ENCODE measurements at regions not wholly inside any gene's neighbourhood (a gene's known extent, or its start where the extent isn't known, plus 50 kb on each side); places are given as distances from the start of the nearest gene placed in this dataset.

DNA sequence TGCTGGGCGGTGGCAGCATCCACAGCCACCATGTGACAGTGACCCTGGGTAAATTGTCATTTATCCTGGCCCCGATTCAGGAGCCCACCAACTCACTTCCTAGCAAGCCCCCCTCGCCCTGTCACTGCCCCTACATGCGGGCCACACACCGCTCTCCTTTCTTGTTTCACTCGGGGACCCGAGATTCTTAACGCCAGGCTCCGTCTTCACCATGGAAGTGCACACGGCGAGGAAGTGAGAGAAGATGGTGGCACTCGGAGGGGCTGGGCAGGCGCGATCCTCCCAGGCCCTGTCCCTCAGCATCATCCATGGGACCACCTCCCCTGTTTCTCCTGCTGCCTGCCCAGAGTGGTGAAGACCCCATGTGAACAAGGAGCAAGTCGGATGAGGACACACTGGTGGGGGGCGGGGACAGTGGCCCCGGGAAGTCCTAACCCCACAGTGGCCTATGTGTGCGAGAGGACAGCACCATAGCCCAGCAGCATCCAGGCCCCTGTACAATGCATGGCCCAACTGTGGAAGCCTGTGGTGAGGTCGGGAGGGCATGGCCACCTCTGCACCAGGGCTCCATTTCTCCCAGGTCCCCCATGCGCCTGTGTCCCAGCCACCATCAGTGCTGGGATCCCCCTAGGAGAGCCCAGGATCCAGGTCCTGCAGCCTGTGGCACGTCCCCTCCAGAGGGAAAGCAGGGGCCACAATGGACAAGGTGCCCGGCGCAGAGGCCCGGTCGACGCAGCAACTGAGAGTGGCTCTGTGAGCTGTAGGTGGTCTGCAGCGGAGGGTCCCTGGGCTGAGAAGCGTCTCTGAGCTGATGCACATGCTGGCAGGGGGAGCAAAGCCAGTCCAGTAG, 262.8 kb downstream of the BRD1 start:
- H3K27me3 ChIP-seq (ENCODE audit: control insufficient read depth, insufficient read depth, low read length), result no peaks in the 10 kb centered on the region
- no peaks in the 10 kb centered on the region for H3K36me3 ChIP-seq (ENCODE audit: control insufficient read depth, insufficient read depth, low read length)
- TF ChIP-seq, protein P1, sequence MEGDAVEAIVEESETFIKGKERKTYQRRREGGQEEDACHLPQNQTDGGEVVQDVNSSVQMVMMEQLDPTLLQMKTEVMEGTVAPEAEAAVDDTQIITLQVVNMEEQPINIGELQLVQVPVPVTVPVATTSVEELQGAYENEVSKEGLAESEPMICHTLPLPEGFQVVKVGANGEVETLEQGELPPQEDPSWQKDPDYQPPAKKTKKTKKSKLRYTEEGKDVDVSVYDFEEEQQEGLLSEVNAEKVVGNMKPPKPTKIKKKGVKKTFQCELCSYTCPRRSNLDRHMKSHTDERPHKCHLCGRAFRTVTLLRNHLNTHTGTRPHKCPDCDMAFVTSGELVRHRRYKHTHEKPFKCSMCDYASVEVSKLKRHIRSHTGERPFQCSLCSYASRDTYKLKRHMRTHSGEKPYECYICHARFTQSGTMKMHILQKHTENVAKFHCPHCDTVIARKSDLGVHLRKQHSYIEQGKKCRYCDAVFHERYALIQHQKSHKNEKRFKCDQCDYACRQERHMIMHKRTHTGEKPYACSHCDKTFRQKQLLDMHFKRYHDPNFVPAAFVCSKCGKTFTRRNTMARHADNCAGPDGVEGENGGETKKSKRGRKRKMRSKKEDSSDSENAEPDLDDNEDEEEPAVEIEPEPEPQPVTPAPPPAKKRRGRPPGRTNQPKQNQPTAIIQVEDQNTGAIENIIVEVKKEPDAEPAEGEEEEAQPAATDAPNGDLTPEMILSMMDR (IDR thresholded peaks at IDR 0.05; ENCODE audit: insufficient read depth, low read length, severe bottlenecking), result no peak
- DNase-seq (ENCODE audit: low read depth) (no peak), FAIRE-seq (no peak)
- no peak overlapping the region for H3K4me3 ChIP-seq (ENCODE audit: low read depth, low read length)

DNA sequence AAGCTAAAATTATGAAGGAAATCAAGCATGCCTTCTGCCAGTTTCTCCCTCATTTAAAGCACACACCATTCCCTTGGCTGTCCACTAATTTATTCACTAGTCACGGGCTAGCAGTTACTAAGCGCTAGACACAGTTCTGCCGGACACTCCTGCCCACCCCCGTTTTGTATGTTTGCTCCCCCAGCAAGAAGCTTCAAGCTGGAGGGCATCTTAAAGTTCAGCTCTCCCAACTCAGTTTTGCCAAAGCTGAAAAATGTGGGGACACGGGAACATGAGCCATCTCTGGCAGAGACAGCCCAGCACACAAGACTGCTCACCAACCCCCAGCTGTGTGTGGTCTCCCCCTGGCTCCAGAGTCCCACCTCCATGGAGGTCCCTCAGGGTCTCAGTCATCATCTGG, 263.6 kb downstream of the BRD1 start:
- H3K27me3 ChIP-seq (ENCODE audit: control insufficient read depth, insufficient read depth, low read length), result no peaks in the 10 kb centered on the region
- TF ChIP-seq, protein P1 (IDR thresholded peaks at IDR 0.05; ENCODE audit: insufficient read depth, low read length, severe bottlenecking), result no peak
- FAIRE-seq (no peak), DNase-seq (ENCODE audit: low read depth) (no peak)
- H3K4me3 ChIP-seq (ENCODE audit: low read depth, low read length), result no peak overlapping the region
- no peaks in the 10 kb centered on the region for H3K36me3 ChIP-seq (ENCODE audit: control insufficient read depth, insufficient read depth, low read length)

DNA sequence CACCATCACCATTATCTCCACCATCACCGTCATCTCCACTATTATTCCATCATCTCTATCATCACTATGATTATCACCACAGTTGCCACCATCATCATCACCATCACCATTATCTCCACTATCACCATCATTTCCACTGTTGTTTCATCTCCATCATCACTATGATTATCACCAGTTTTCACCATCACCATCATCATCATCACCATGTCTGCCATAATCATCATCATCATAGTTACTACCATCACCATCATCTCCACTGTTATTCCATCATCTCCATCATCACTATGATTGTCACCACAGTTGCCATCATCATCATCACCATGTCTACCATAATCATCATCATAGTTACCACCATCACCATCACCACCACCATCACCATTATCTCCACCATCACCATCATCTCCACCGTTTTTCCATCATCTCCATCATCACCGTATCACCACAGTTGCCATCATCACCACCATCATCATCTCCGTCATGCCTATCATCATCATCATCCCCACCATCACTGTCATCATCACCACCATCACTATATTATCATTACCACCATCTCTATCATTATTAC, 264.9 kb downstream of the BRD1 start:
- Histone ChIP-seq H3K4me3 (ENCODE audit: low read depth, low read length) (no peak overlapping the region), H3K27me3 (ENCODE audit: control insufficient read depth, insufficient read depth, low read length) (no peaks in the 10 kb centered on the region), H3K36me3 (ENCODE audit: control insufficient read depth, insufficient read depth, low read length) (no peaks in the 10 kb centered on the region)
- TF ChIP-seq, protein P1 (IDR thresholded peaks at IDR 0.05; ENCODE audit: insufficient read depth, low read length, severe bottlenecking), result no peak
- DNase-seq (ENCODE audit: low read depth), result no peak
- no peak for FAIRE-seq

DNA sequence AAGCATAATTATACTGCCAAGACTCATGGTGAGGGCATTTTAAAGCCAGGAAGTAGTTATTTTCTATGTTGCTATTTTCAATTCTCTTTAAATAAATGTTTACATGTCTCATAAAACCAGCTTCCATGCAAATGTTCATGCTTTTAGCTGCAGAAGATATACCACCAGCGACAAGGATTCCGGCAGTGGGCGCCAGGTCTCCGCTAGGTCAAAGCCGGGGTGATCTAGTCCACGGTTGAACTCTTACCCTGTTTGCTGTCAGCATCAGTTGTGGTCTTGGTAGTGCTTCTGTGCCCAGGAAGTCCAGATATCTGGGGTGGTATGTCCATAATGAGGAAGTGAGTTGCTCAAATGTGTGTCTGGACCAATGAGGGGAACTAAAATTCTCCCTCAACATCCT, 265.7 kb downstream of the BRD1 start:
- FAIRE-seq (no peak), DNase-seq (ENCODE audit: low read depth) (no peak)
- H3K36me3 ChIP-seq (ENCODE audit: control insufficient read depth, insufficient read depth, low read length), result no peaks in the 10 kb centered on the region
- TF ChIP-seq, protein P1 (IDR thresholded peaks at IDR 0.05; ENCODE audit: insufficient read depth, low read length, severe bottlenecking), result no peak
- H3K4me3 ChIP-seq (ENCODE audit: low read depth, low read length), result no peak overlapping the region
- no peaks in the 10 kb centered on the region for H3K27me3 ChIP-seq (ENCODE audit: control insufficient read depth, insufficient read depth, low read length)

DNA sequence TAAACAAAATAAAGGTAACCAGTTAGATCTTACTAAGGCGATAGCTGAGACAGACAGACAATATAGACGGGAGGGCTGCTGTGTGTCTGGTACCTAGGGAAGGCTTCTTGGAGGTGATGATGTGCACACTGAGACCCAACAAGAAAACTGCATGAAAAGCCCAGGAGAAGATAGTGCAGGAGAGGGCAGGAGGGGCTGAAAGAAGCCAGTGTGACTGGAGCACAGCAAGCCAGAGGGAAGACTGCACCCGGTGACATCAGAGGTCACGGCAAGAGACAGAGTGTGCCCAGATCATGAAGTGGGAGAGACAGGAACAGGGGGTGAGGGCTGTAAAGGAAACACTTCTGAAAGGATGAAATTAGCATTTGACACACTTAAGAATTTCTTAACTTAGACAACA, 266.3 kb downstream of the BRD1 start:
- no peaks in the 10 kb centered on the region for H3K27me3 ChIP-seq (ENCODE audit: control insufficient read depth, insufficient read depth, low read length)

More for the DNA sequence above, 266.3 kb downstream of the BRD1 start:
- FAIRE-seq (no peak), DNase-seq (ENCODE audit: low read depth) (no peak)
- TF ChIP-seq, protein P1 (IDR thresholded peaks at IDR 0.05; ENCODE audit: insufficient read depth, low read length, severe bottlenecking), result no peak
- Histone ChIP-seq H3K4me3 (ENCODE audit: low read depth, low read length) (no peak overlapping the region), H3K36me3 (ENCODE audit: control insufficient read depth, insufficient read depth, low read length) (no peaks in the 10 kb centered on the region)

Data from bronchial epithelial cell (primary cell).